ENCODE measurements at regions not wholly inside any gene's neighbourhood (a gene's known extent, or its start where the extent isn't known, plus 50 kb on each side); places are given as distances from the start of the nearest gene placed in this dataset.

DNA sequence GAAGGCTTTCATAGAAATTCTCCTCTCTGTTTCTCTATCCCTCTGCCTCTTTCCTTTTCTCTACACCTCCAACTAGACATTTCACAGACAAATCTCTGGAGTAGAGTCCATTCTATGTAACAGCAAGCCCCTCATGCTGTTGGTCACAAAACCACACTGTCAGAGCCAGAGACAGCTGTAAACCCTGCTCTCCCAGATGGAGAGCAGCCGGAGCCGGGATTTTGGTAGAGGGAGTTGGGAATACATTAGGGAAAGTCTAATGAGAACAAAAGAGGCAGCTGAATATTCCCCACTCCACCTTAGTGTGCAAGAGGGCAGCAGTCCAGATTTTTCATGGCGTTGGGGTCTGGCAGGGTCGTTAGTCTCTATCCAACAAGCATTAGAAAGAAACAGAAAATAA, 68.3 kb upstream of the EDN1 start:
- in situ Hi-C loops (cut with MboI; ENCODE audit: low pct_unique_long_range_greater_than_20kb, low sequenced_read_pairs) = no loop called here
- DNase-seq = no peak

- in situ Hi-C loops (cut with MboI; ENCODE audit: low pct_unique_long_range_greater_than_20kb, low sequenced_read_pairs) = no loop called here
- DNase-seq = no peak
Measured at GRCh38 chr6:12222405-12223366, 67.5 kb upstream of the EDN1 start.

- DNase-seq = no peak
- in situ Hi-C loops (cut with MboI; ENCODE audit: low pct_unique_long_range_greater_than_20kb, low sequenced_read_pairs) = no loop called here
Measured at GRCh38 chr6:12223383-12223782, 66.8 kb upstream of the EDN1 start.

DNA sequence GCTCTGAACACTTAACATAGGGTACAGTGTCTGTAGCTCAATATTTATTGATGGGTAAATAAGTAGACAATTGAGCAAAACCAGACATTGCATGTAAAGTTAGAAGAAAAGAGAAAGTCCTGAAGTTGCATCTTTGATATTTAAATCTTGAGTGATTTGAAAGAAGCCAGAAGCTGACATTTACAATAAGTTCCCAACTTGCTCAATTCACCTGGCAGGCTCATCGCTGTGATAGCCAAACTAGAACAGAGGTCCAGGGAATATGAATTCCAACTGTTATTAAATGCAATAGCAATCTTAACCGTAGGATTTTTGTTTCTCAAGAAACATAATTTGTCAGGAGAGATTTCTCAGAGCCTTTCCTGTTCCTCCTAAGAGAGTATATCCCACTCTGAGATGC, 65.9 kb upstream of the EDN1 start:
- DNase-seq = no peak
- in situ Hi-C loops (cut with MboI; ENCODE audit: low pct_unique_long_range_greater_than_20kb, low sequenced_read_pairs) = no loop called here

DNA sequence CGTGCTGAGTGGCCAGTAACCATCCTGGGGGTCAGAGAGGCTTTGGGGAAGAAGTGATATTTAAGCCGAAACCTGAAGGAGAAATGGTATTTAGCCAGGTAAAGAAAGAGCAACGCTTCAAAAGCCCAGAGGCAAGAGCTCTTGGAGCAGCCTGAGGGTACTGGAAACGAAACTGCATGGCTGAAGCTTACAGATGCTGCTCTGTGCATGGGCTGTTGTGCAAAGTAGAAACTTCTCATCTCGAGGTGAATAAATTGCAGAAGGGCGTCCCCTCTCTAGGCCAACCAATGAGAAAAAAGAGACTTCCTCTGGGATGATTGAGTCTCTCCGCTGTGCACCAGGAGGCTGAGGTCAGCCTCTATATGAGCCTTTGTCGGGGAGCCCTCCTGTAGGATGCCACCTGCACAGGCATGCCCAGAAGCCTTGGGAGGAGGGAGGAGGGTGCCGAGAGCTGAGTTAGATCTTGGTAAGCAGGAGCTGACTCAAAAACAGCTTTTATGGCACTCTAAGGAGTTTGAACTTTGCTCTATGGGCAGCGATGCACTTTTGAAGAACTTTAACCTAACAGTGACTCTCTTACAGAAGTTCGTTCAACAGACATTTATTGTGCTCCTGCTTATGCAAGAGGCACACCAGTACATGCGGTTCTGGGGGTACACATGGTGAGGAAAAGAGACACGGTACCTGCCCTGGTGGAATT, 61.6 kb upstream of the EDN1 start:
- in situ Hi-C loops (cut with MboI; ENCODE audit: low pct_unique_long_range_greater_than_20kb, low sequenced_read_pairs) = loop anchor here (25.0 kb wide), 1 partner anchor 566 kb away; no protein-coding TSS in a partner anchor
- DNase-seq = no peak

DNA sequence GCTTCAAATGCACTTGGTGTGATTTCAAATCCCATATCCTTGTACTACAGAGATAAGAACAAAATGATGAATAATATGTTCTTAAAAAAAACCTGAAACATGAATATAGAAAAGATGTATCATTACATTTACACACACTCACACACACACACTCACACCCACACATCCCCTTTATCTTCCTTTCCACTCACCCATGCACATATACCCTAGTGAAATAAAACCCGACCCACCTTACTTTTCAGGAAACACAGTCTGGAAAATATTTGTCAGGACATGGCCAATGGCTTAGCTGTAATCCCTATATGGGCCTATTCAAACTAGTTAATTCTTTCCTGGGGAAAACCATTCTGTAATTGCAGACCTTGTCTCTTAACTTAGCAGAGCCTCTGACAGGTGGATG, 60.8 kb upstream of the EDN1 start:
- DNase-seq = no peak
- in situ Hi-C loops (cut with MboI; ENCODE audit: low pct_unique_long_range_greater_than_20kb, low sequenced_read_pairs) = loop anchor here (25.0 kb wide), 1 partner anchor 567 kb away; no protein-coding TSS in a partner anchor

DNA sequence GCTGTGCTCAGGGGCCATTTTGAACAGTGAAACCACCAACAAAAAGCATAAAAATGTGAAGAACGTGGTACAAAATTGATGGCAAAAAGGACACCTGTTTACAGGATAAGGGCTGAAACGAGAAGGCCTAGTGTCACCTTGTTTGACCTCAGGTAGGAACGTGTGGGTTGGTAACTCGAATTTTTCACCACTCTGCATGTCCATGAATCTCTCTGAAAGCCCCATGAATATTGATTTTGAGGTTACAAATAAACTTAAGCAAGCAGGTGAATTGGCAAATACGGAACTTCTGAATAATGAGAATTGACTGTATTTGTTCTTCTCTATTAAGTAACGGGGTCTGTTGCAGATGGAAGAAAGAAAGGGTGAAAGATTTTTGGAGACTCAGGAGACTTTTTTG, 59.6 kb upstream of the EDN1 start:
- DNase-seq = no peak
- in situ Hi-C loops (cut with MboI; ENCODE audit: low pct_unique_long_range_greater_than_20kb, low sequenced_read_pairs) = loop anchor here (25.0 kb wide), 1 partner anchor 568 kb away; no protein-coding TSS in a partner anchor

DNA sequence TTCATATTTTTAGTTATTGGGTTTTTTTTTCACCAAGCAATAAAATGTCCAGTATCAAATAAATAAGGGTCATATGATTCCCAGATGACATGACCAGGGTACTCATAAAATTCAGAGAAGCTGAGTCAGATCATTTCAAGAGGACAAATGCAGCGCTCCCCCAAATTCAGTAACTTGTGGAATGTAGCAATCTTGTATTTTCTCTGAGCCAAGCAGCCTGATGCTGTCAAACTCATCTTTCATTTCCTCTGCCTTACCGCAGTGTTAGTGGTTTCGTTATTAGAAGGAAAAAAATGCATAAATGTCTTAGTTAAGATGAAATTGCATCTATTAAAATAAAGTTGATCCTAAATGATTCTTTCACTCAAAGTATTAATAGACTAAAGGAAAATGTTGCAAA, 57.8 kb upstream of the EDN1 start:
- in situ Hi-C loops (cut with MboI; ENCODE audit: low pct_unique_long_range_greater_than_20kb, low sequenced_read_pairs) = loop anchor here (25.0 kb wide), 1 partner anchor 570 kb away; no protein-coding TSS in a partner anchor
- no peak for DNase-seq

- in situ Hi-C loops (cut with MboI; ENCODE audit: low pct_unique_long_range_greater_than_20kb, low sequenced_read_pairs) = loop anchor here (25.0 kb wide), 1 partner anchor 571 kb away; no protein-coding TSS in a partner anchor
- no peak for DNase-seq
Measured at GRCh38 chr6:12232821-12233220, 57.3 kb upstream of the EDN1 start.

GRCh38 chr6:12233693-12234571, 56.2 kb upstream of the EDN1 start:
- peak; percentile 69 for DNase-seq
- in situ Hi-C loops (cut with MboI; ENCODE audit: low pct_unique_long_range_greater_than_20kb, low sequenced_read_pairs) = loop anchor here (25.0 kb wide), 1 partner anchor 572 kb away; no protein-coding TSS in a partner anchor

DNA sequence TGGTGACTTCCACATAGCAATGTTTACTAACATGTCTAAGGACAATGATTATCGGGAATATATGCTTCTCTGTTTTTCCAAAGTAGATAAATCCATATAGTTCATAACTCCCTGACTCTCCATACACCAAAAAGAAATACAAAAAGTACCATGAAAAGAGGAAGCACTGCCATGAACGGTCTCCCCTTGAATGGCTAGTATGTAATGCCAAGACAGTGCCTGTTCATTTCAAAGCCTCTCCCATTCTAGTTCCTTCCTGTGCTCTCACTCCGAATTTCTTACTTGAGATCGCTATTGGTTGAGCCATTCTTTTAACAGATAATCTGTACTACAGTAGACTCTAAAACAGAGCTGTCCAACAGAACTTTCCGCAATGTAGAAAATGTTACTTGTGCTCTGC, 54.8 kb upstream of the EDN1 start:
- in situ Hi-C loops (cut with MboI; ENCODE audit: low pct_unique_long_range_greater_than_20kb, low sequenced_read_pairs) = loop anchor here (25.0 kb wide), 1 partner anchor 573 kb away; no protein-coding TSS in a partner anchor
- peak; percentile 28 for DNase-seq

GRCh38 chr6:12238219-12238618, 51.9 kb upstream of the EDN1 start:
- no peak for DNase-seq
- in situ Hi-C loops (cut with MboI; ENCODE audit: low pct_unique_long_range_greater_than_20kb, low sequenced_read_pairs) = loop anchor here (25.0 kb wide), 1 partner anchor 576 kb away; no protein-coding TSS in a partner anchor
